GM18868 (cell line): ENCODE measurements at regions not wholly inside any gene's neighbourhood (a gene's known extent, or its start where the extent isn't known, plus 50 kb on each side); places are given as distances from the start of the nearest gene placed in this dataset.

Experiments used
- ATAC-seq: cut with Tn5 transposase; IDR thresholded peaks from one replicate; pipeline ENCODE4 v1.9.1; 2021; ENCODE audit warnings: mild to moderate bottlenecking, moderate library complexity; ENCODE audit not compliant: unreplicated experiment

GRCh38 chr13:109671919-109672318, 114.5 kb downstream of the IRS2 start:
- ATAC-seq, result no peak

DNA sequence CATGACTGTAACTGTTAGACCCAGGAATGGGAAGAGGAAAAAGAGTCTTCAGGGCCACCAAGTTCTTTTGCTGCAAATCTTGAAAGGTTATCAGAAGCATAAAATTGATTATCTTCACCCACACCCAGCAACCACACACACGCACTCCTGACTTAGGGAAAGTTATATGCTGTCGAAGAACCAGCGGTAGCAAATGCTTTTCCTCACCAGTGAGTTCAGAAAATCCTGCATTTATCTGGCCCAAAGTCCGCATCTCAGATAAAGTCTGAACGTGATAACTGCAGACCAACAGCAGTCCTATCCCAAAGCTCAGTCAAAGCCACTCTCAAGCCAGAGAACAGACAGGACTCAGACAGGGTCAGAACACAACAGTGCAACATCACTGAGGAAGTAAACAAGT, 115.6 kb downstream of the IRS2 start:
- ATAC-seq, result no peak

GRCh38 chr13:109669956-109670355, 116.4 kb downstream of the IRS2 start:
- no peak for ATAC-seq

- no peak for ATAC-seq
These were observed 117.2 kb downstream of the IRS2 start for GRCh38 chr13:109669234-109669612.

GRCh38 chr13:109668433-109669233, 117.8 kb downstream of the IRS2 start:
- no peak for ATAC-seq

DNA sequence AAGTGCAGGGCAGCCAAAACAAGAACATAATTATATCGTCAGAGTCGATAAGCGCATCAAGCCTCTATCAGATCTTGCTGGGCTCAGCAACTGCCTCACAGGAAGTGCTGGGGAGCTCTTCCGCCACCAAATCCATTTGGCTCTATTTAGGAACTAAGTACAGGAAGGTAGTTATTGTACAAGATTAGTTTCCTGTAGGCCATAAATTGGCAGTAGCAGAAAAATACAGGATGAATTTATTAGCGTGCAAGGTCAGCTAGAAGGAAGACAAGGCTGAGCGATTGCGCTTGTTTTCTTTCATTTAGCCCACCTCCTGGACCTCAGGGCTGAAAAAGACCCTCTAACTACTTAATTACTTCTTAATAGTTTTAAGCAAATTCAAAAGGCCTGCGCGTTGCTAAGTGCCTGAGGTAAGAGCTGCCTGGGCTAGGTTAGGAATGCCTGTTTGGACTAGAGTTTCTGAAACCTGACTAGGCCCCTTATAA, 118.5 kb downstream of the IRS2 start:
- ATAC-seq, result no peak

- ATAC-seq, result no peak
These were observed 119.3 kb downstream of the IRS2 start for GRCh38 chr13:109667056-109667455.

GRCh38 chr13:109666656-109667055, 119.7 kb downstream of the IRS2 start:
- no peak for ATAC-seq

GRCh38 chr13:109665781-109666249, 120.6 kb downstream of the IRS2 start:
- ATAC-seq, result no peak

GRCh38 chr13:109665240-109665639, 121.1 kb downstream of the IRS2 start:
- ATAC-seq, result no peak

GRCh38 chr13:109657395-109657794, 129.0 kb downstream of the IRS2 start:
- no peak for ATAC-seq

GRCh38 chr13:109656206-109656605, 130.2 kb downstream of the IRS2 start:
- no peak for ATAC-seq

- no peak for ATAC-seq
These were observed 130.8 kb downstream of the IRS2 start for GRCh38 chr13:109655611-109656010.

DNA sequence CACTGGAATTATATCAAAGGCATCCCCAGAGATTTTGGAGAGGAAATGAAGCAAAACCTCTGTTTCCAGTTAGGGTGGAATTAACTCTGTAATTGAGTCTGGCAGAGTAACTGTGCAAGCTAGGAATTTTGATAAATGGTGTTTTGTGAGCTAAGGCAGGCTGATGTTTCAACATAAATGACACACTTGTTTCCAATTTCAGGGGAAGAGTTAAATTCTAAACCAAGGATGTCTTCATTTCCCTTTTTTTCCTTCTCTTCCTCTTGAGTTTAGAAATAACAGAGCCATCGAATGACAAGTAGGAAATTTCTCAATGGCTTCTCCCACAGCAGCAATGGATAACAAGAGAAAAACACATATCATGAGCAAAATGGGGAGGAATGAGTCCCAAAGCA, 131.2 kb downstream of the IRS2 start:
- ATAC-seq, result no peak

DNA sequence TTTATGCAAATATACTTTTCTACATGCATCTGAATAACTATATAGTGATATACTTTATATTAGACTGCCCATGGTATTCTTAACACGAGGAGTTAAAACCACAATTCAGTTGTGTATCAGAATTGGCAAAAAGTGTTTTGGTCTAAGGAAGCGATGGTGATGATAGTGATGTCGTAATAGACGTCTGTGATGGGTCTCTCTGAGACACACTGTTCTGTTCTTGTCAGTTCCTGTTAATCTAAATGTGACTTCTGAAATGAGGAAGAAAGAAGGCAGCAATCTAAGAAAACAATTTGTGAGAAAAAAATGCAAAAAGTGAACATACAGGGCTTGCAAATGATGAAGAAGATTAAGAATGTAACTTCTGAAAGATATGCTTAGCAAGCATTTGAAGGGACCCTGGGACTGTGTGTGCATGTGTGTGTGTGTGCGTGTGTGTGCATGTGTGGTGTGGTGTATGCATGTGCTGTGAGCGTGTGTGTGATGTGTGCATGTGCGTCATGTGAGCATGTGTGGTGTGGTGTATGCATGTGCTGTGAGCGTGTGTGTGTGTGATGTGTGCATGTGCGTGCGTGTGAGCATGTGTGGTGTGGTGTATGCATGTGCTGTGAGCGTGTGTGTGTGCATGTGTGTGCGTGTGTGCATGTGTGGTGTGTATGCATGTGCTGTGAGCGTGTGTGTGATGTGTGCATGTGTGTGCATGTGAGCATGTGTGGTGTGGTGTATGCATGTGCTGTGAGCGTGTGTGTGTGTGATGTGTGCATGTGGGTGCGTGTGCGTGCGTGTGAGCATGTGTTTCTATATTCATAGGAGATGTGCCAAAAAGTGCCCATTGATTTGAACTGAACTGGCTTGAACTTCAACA, 131.8 kb downstream of the IRS2 start:
- ATAC-seq, result no peak

DNA sequence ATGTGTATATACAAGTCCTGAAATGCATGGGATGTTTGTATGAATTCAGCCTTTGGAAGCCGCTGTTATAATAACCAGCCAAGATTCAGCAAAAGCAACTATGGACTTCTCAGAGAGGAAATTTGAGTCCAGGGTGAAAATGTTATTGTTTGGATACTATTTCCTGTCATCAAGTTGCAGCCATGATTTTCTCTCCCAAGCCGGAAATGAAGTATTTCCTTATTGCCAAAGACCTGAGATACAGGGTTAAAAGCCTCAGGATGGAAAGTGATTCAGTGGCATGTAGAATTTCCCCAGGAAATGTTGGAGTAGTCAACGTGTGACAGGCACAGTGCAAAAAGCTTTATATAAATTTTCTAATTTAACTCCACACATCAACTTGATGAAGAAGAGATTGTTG, 133.9 kb downstream of the IRS2 start:
- no peak for ATAC-seq

DNA sequence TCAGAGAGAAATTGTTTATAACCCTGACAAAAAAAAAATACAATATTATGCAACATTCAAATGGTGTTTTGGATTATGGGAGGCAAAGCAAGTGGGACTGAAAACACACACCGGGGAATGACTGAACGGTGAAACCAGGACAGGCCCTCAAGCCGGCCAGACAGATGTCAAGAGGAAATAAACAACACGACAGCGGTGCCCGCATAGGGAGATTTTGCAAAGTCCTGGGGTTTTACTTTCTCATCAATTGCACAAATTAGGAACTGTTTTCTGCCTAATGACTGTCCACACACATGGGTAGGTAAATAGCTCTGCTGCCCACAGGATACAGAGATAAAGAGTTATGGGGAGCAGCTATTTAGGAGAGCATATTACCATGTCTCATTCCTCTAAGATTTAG, 134.5 kb downstream of the IRS2 start:
- no peak for ATAC-seq

DNA sequence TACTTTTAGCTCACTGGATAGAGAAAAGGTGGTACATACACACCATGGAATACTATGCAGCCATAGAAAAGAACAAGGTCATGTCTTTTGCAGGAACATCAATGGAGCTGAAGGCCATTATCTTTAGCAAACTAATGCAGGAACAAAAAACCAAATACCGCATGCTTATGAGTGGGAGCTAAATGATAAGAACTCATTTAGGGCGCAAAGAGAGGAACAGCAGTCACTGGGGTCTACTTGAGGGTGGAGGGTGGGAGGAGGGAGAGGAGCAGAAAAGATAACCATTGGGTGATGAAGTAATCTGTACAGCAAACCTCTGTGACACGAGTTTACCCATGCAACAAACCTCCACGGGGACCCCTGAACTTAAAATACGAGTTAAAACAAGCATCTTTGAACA, 135.1 kb downstream of the IRS2 start:
- ATAC-seq, result no peak

DNA sequence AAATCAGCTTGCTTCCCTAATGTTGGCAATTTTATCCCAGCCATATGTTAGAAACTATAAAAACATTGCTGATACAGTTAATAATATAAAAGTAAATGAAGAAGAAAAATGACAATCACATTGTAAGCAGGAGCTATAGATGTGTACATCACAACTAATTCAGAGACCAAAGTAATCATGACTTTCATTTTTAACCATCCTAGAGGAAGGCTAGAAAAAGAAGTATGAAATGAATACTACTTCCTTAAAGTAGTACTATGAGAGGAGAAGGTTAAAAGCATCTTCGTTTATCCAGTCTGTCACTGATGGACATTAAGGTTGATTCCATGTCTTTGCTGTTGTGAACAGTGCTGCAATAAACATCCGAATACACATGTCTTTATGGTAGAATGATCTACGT, 135.5 kb downstream of the IRS2 start:
- ATAC-seq, result no peak

- ATAC-seq, result no peak
These were observed 136.7 kb downstream of the IRS2 start for GRCh38 chr13:109649713-109650112.

DNA sequence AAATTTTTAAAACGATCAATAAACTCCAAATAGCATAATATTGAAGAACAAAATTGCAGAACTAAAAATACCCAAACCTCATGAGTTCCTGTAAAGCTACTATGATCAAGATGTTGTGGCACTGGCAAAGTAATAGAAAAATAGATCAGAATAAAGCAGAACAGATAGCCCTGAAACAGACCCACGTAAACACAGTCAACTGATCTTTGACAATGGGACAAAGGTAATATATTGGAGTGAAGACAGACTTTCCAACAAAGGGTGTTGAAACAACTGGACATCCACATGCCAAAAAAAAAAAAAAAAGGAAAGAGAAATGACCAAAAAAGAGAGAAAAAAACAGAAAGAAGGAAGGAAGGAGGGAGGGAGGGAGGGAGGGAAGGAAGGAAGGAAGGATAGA, 138.7 kb downstream of the IRS2 start:
- ATAC-seq, result no peak

GRCh38 chr13:109647053-109647452, 139.3 kb downstream of the IRS2 start:
- no peak for ATAC-seq
